Stomach (tissue), 8 donors: ENCODE measurements at regions not wholly inside any gene's neighbourhood (a gene's known extent, or its start where the extent isn't known, plus 50 kb on each side); places are given as distances from the start of the nearest gene placed in this dataset.
A peak's percentile ranks its signal among the peaks of the same experiment; 100 is the strongest.

Experiments
- DNase-seq, 2 donors: peaks; one replicate each; pipeline versions ENCODE4 v3.0.0 to v3.0.0-alpha.2; 2013 to 2019
- H3K27ac ChIP-seq, 5 donors: fragments of 200-600 bp in 4 of 5; sonication (generic) in 4 of 5; one replicate each; pipeline ENCODE4 v1.5.1; 2013 to 2019; ENCODE audit warnings: mild to moderate bottlenecking in 1 of 5, moderate library complexity in 1 of 5
- H3K27me3 ChIP-seq, 3 donors: fragments of 200-600 bp; sonication (generic); one replicate each; pipeline ENCODE4 v1.5.1; 2017 to 2019; ENCODE audit warnings: mixed run types in 1 of 3
- H3K36me3 ChIP-seq, 4 donors: fragments of 200-600 bp; sonication (generic); 1 replicate in 3 of 4; 2 replicates in 1 of 4; pipeline ENCODE4 v1.5.1; 2016 to 2019
- H3K4me1 ChIP-seq, 4 donors: fragments of 200-600 bp; sonication (generic); one replicate each; pipeline ENCODE4 v1.5.1; 2016 to 2019
- H3K4me3 ChIP-seq, 4 donors: fragments of 200-600 bp; sonication (generic) in 3 of 4; one replicate each; pipeline ENCODE4 v1.5.1; 2016 to 2019; ENCODE audit warnings: mild to moderate bottlenecking in 1 of 4
- H3K9me3 ChIP-seq, 4 donors: fragments of 200-600 bp; sonication (generic); one replicate each; pipeline ENCODE4 v1.5.1; 2016 to 2019
- CTCF ChIP-seq, 7 experiments: fragments of 450-650 bp in 4 of 7; fragments of 200-600 bp in 3 of 7; sonication (generic) in 3 of 7; IDR thresholded peaks; one replicate each; pipeline ENCODE4 v1.5.1; 2016 to 2019; ENCODE audit warnings: antibody characterized with exemption in 7 of 7, control low read depth in 2 of 7, mild to moderate bottlenecking in 1 of 7
- EP300 ChIP-seq: sonication (generic); formaldehyde crosslinking; IDR thresholded peaks from one replicate; pipeline ENCODE4 v1.6.1; 2017; ENCODE audit warnings: antibody characterized with exemption
- POLR2A ChIP-seq, 4 donors: fragments of 450-650 bp; IDR thresholded peaks; one replicate each; pipeline ENCODE4 v1.6.1; 2016; ENCODE audit warnings: antibody characterized with exemption in 4 of 4, control low read depth in 2 of 4, mild to moderate bottlenecking in 1 of 4, moderate library complexity in 1 of 4
- POLR2AphosphoS5 ChIP-seq, 3 donors: sonication (generic); formaldehyde crosslinking; IDR thresholded peaks; one replicate each; pipeline ENCODE4 v1.6.1; 2016; ENCODE audit warnings: antibody characterized with exemption in 3 of 3
- WGBS, 5 donors: extraction: QIAGEN DNeasy Blood & Tissue Kit in 3 of 5; methylation state at CpG; one replicate each; pipeline versions ENCODE4 v1.1.5 to v1.1.7; 2013 to 2018; 5-methylcytosine and 5-hydroxymethylcytosine counted together
- intact Hi-C: fragments of 100-400 bp; cut with DNase I; formaldehyde crosslinking; loops from one replicate; pipeline ENCODE4 v1.15.1; 2023; ENCODE audit warnings: low total_unique reads
- donor health status: healthy with polysubstance abuse.
- donor health status: Bipolar disorder and iron deficiency.
- donor health status: healthy.

- Histone ChIP-seq H3K4me1 (no peaks in the 10 kb centered on the region), H3K9me3 (no peaks in the 10 kb centered on the region), H3K4me3 (no peak overlapping the region), H3K36me3 (no peaks in the 10 kb centered on the region), H3K27me3 (no peaks in the 10 kb centered on the region), H3K27ac (no peak overlapping the region)
- 51 to 59% (median 56%) methylated on average over 3 of the region's 3 CpGs for WGBS, 5 donors
- intact Hi-C loops, result no loop called here
- TF ChIP-seq POLR2A (IDR thresholded peaks at IDR 0.05) (no peak), CTCF (IDR thresholded peaks at IDR 0.05) (no peak), EP300 (no peak), POLR2AphosphoS5 (IDR thresholded peaks at IDR 0.05) (no peak)
- no peak for DNase-seq
Measured at GRCh38 chr2:189954989-189955388, 107.5 kb downstream of the MSTN start.

- Histone ChIP-seq H3K9me3 (no peaks in the 10 kb centered on the region), H3K36me3 (no peaks in the 10 kb centered on the region), H3K4me1 (no peaks in the 10 kb centered on the region), H3K4me3 (no peak overlapping the region), H3K27me3 (no peaks in the 10 kb centered on the region), H3K27ac (no peak overlapping the region)
- DNase-seq, result no peak
- WGBS, 5 donors, result 79 to 83% (median 81%) methylated on average over 3 of the region's 3 CpGs
- TF ChIP-seq EP300, result no peak
- no peak for TF ChIP-seq POLR2A (IDR thresholded peaks at IDR 0.05)
- TF ChIP-seq POLR2AphosphoS5 (IDR thresholded peaks at IDR 0.05), result no peak
- no peak for TF ChIP-seq CTCF (IDR thresholded peaks at IDR 0.05)
- intact Hi-C loops, result no loop called here
Measured at GRCh38 chr2:189952536-189953109, 109.9 kb downstream of the MSTN start.

GRCh38 chr2:189951791-189952535 is 110.6 kb downstream of the MSTN start:
- no peak overlapping the region for H3K4me3 ChIP-seq
- TF ChIP-seq CTCF (IDR thresholded peaks at IDR 0.05), result no peak
- no peak for TF ChIP-seq POLR2A (IDR thresholded peaks at IDR 0.05)
- TF ChIP-seq EP300, result no peak
- no peak for TF ChIP-seq POLR2AphosphoS5 (IDR thresholded peaks at IDR 0.05)
- H3K27me3 ChIP-seq, result no peaks in the 10 kb centered on the region
- no peak for DNase-seq
- H3K9me3 ChIP-seq, result no peaks in the 10 kb centered on the region
- H3K36me3 ChIP-seq, result no peaks in the 10 kb centered on the region
- 51 to 61% (median 54%) methylated on average over 2 of the region's 2 CpGs for WGBS, 5 donors
- H3K4me1 ChIP-seq, result no peaks in the 10 kb centered on the region
- intact Hi-C loops, result no loop called here
- peak overlapping the region in 2 of 5 donors; percentile 0 to 32 for H3K27ac ChIP-seq

- TF ChIP-seq EP300, result no peak
- TF ChIP-seq POLR2AphosphoS5 (IDR thresholded peaks at IDR 0.05), result no peak
- TF ChIP-seq CTCF (IDR thresholded peaks at IDR 0.05), result no peak
- no peak for TF ChIP-seq POLR2A (IDR thresholded peaks at IDR 0.05)
- Histone ChIP-seq H3K27me3 (no peaks in the 10 kb centered on the region), H3K27ac (no peak overlapping the region), H3K9me3 (peaks cover 9 to 54% (median 38%) of the 10 kb centered on the region in 4 donors), H3K36me3 (no peaks in the 10 kb centered on the region), H3K4me1 (no peaks in the 10 kb centered on the region), H3K4me3 (no peak overlapping the region)
- intact Hi-C loops, result no loop called here
- DNase-seq, result no peak
Measured at GRCh38 chr2:189943009-189943408, 119.5 kb downstream of the MSTN start.
